ENCODE measurements at regions not wholly inside any gene's neighbourhood (a gene's known extent, or its start where the extent isn't known, plus 50 kb on each side); places are given as distances from the start of the nearest gene placed in this dataset.

DNA sequence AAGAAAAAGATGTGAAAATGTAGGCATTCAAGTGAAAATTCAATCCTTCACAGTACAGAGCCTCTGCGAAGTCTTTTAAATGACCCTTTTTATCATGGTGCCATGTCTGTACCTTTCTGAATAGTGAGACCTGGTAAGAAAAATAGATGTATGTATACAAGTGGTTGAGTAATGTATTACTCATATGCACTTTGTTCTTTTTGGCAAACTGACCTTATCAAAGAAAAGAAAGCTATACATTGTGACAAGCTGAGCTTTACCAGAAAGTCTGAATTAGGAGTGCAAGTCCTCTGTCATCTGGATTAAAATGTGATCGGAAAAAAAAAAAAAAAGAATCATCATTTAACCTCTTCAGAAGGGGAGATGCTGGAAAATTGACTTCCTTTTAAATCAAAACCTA, 356.4 kb upstream of the CCNH start:
- TF ChIP-seq E2F6 (IDR thresholded peaks at IDR 0.05; ENCODE audit: borderline replicate concordance, low read depth) (no peak), MYC (IDR thresholded peaks at IDR 0.05; ENCODE audit: borderline replicate concordance, low read length) (no peak), HEYL (CRISPR knock-in tag; IDR thresholded peaks at IDR 0.05) (no peak), EHF (CRISPR knock-in tag; IDR thresholded peaks at IDR 0.05) (no peak), POLR2A (IDR thresholded peaks at IDR 0.05; ENCODE audit: low read length) (no peak), CTCF (IDR thresholded peaks at IDR 0.05) (no peak), USF2 (IDR thresholded peaks at IDR 0.05) (no peak), EP300 (IDR thresholded peaks at IDR 0.05) (no peak), FOSL2 (IDR thresholded peaks at IDR 0.05) (no peak), FOSL2 (CRISPR knock-in tag; IDR thresholded peaks at IDR 0.05) (no peak), RNF2 (IDR thresholded peaks at IDR 0.05; ENCODE audit: borderline replicate concordance, low read depth) (no peak), RCOR1 (IDR thresholded peaks at IDR 0.05; ENCODE audit: low read depth, low read length) (no peak), CEBPB (IDR thresholded peaks at IDR 0.05) (no peak)
